ENCODE measurements at regions not wholly inside any gene's neighbourhood (a gene's known extent, or its start where the extent isn't known, plus 50 kb on each side); places are given as distances from the start of the nearest gene placed in this dataset.

DNA sequence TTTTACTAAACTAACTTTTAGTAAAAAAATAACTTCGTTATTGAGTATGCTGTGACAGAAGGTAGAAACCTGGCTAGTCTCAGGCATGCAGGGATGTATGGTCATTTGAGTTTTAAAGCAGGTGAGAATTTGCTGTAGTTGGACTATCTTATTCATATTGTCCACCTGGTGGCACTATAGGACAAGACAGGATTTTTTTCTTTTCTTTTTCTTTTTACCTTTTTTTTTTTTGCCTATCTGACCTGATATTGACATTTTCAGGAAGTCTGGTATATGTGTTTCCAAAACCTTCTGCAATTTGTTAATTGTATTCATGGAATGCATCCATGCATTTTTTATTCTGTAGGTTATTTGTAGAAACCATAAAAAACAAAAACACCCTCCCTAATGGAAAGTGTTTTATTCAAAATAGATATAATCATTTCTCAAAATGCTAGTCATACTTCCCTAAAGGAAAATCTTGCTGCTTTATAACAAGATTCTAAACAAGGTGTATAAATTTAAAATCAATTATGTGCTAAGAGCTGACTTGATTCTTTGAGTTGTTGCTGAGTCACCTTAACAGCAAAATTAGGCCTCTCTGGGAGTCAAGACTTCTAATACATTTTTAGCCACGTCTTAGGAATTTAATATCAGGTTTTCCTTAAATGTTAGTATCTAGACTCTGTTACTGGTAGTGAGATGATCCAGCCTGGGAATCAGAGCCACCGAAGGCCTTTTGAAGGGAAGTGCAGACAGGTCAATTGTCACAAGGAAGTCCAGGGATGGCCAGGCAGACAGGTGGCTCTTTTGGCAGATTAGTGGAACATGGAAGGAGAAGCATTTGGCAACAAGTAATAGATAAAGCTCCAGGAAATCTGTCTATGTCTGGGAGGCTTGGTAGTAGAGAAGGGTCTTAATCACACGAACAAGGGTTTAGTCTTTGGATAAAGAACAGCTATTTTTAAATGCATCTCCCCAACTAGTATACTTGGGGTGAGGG is 201.3 kb upstream of the GNPDA2 start:
- Histone ChIP-seq H3K27ac (no peak overlapping the region), H3K36me3 (ENCODE audit: insufficient read depth in 1 of 2, low read depth in 1 of 2) (no peaks in the 10 kb centered on the region), H3K27me3 (ENCODE audit: insufficient read depth in 3 of 3, low read length in 2 of 3) (no peaks in the 10 kb centered on the region), H3K9me3 (no peaks in the 10 kb centered on the region), H3K4me3 (no peak overlapping the region), H3K4me1 (no peaks in the 10 kb centered on the region)
- WGBS, 3 donors, result 25 to 33% (median 31%) methylated on average over 4 of the region's 4 CpGs
- ATAC-seq, result no peak
- intact Hi-C loops (cut with DNase I), result no loop called here
- DNase-seq, result no peak
- TF ChIP-seq, protein P1, sequence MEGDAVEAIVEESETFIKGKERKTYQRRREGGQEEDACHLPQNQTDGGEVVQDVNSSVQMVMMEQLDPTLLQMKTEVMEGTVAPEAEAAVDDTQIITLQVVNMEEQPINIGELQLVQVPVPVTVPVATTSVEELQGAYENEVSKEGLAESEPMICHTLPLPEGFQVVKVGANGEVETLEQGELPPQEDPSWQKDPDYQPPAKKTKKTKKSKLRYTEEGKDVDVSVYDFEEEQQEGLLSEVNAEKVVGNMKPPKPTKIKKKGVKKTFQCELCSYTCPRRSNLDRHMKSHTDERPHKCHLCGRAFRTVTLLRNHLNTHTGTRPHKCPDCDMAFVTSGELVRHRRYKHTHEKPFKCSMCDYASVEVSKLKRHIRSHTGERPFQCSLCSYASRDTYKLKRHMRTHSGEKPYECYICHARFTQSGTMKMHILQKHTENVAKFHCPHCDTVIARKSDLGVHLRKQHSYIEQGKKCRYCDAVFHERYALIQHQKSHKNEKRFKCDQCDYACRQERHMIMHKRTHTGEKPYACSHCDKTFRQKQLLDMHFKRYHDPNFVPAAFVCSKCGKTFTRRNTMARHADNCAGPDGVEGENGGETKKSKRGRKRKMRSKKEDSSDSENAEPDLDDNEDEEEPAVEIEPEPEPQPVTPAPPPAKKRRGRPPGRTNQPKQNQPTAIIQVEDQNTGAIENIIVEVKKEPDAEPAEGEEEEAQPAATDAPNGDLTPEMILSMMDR (IDR thresholded peaks at IDR 0.05), result peak; percentile 50

DNA sequence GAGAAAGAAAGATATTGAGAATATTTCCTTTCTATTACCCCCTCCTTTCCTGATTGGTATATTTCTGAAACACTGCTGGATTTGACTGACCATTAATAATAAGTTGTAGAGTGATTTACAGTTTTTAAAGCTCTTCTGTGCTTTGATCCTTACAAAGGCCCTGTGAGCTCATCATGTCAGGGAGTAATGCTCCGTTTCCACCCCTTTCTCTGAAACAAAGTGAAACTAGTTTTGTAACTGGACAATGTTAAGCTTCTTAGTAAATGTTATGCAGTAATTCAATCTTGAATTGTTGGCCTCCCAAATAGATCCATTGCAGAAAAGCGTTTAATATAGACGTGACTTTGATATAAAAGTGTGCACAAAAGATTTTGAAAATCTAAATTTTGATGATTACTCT is 190.1 kb upstream of the GNPDA2 start:
- H3K27ac ChIP-seq, result no peak overlapping the region
- H3K36me3 ChIP-seq (ENCODE audit: insufficient read depth in 1 of 2, low read depth in 1 of 2), result no peaks in the 10 kb centered on the region
- WGBS, 3 donors, result 9 to 18% (median 11%) methylated on average over 3 of the region's 3 CpGs
- no peaks in the 10 kb centered on the region for H3K4me1 ChIP-seq
- intact Hi-C loops (cut with DNase I), result no loop called here
- H3K4me3 ChIP-seq, result peak overlapping the region; percentile 24
- H3K9me3 ChIP-seq, result no peaks in the 10 kb centered on the region
- no peak for DNase-seq
- H3K27me3 ChIP-seq (ENCODE audit: insufficient read depth in 3 of 3, low read length in 2 of 3), result no peaks in the 10 kb centered on the region
- no peak for ATAC-seq
- TF ChIP-seq, protein P1 (IDR thresholded peaks at IDR 0.05), result no peak

DNA sequence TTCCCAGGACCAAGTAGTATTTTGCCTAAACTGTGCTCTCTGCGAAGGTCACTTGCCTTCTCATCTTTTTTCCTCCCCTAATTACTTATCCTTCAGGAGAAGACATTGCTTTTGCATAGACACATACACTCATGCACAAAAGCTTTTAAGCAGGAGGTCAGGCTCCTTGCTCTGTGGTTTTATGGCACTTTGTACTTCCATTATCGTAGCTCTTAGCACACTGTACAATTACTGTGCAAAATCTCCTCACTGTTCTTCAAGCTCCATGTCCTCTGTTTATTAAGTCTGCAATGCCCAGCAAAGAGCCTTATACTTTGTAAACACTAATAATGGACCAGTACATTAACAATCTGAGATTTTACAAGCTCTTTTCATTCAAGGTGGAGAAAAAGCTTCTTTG is 188.4 kb upstream of the GNPDA2 start:
- H3K27ac ChIP-seq, result no peak overlapping the region
- WGBS, 3 donors, result 69 to 77% (median 72%) methylated on average over 2 of the region's 2 CpGs
- no peaks in the 10 kb centered on the region for H3K27me3 ChIP-seq (ENCODE audit: insufficient read depth in 3 of 3, low read length in 2 of 3)
- no peak for ATAC-seq
- no peak overlapping the region for H3K4me3 ChIP-seq
- intact Hi-C loops (cut with DNase I), result no loop called here
- TF ChIP-seq, protein P1 (IDR thresholded peaks at IDR 0.05), result no peak
- H3K9me3 ChIP-seq, result no peaks in the 10 kb centered on the region
- no peaks in the 10 kb centered on the region for H3K36me3 ChIP-seq (ENCODE audit: insufficient read depth in 1 of 2, low read depth in 1 of 2)
- DNase-seq, result no peak
- H3K4me1 ChIP-seq, result no peaks in the 10 kb centered on the region

DNA sequence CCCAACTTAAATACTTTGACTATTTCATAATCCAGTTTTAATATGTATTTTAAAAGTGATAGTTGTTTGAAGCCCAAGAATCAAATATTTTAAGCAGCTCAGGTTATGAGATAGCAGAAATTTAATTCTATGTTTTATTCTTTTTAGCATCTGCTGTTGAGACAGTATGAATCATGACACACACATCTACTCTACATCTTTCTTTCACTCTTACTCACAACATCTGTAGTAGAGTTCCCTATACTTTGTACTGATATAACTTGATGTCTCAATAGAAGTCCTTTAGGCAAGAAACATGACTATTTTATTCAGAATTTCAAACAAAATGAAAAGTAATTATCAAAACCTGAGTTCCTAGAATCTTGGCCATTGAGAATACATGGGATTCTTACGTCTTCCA is 187.9 kb upstream of the GNPDA2 start:
- Histone ChIP-seq H3K27me3 (ENCODE audit: insufficient read depth in 3 of 3, low read length in 2 of 3) (no peaks in the 10 kb centered on the region), H3K36me3 (ENCODE audit: insufficient read depth in 1 of 2, low read depth in 1 of 2) (no peaks in the 10 kb centered on the region), H3K4me3 (no peak overlapping the region), H3K4me1 (no peaks in the 10 kb centered on the region), H3K27ac (no peak overlapping the region), H3K9me3 (no peaks in the 10 kb centered on the region)
- ATAC-seq, result no peak
- intact Hi-C loops (cut with DNase I), result no loop called here
- DNase-seq, result no peak
- TF ChIP-seq, protein P1 (IDR thresholded peaks at IDR 0.05), result no peak
- WGBS, 3 donors, result 83 to 97% (median 92%) methylated on average over 1 of the region's 1 CpG
